Thymus (tissue), 11 donors: ENCODE measurements at regions not wholly inside any gene's neighbourhood (a gene's known extent, or its start where the extent isn't known, plus 50 kb on each side); places are given as distances from the start of the nearest gene placed in this dataset.
"Not testable (repeated sequence)": the region's sequence is repeated elsewhere in the genome, so short reads cannot be mapped to it uniquely, and the experiment has no call there.

Experiments used
- DNase-seq, 9 donors: peaks; one replicate each; pipeline ENCODE4 v3.0.0-alpha.2; 2013; ENCODE audit warnings: low spot score in 9 of 9, low read depth in 6 of 9, missing footprints in 1 of 9
- H3K27ac ChIP-seq, 2 donors: one replicate each; pipeline ENCODE4 v1.5.1; 2013; ENCODE audit warnings: control low read depth in 1 of 2, low read depth in 1 of 2, low read length in 1 of 2, mild to moderate bottlenecking in 1 of 2, moderate library complexity in 1 of 2
- H3K27me3 ChIP-seq, 2 donors: one replicate each; pipeline ENCODE4 v1.5.1; 2013; ENCODE audit warnings: low read length in 1 of 2; ENCODE audit not compliant: control insufficient read depth in 2 of 2, insufficient read depth in 1 of 2
- H3K36me3 ChIP-seq, 2 donors: one replicate each; pipeline ENCODE4 v1.5.1; 2013; ENCODE audit warnings: low read length in 1 of 2, mild to moderate bottlenecking in 1 of 2, moderate library complexity in 1 of 2; ENCODE audit not compliant: control insufficient read depth in 2 of 2, insufficient read depth in 2 of 2
- H3K4me1 ChIP-seq, 2 donors: one replicate each; pipeline ENCODE4 v1.5.1; 2013; ENCODE audit warnings: low read length in 2 of 2; ENCODE audit not compliant: control insufficient read depth in 2 of 2, insufficient read depth in 2 of 2
- H3K4me3 ChIP-seq, 2 donors: one replicate each; pipeline ENCODE4 v1.5.1; 2013; ENCODE audit warnings: low read length in 2 of 2, control low read depth in 1 of 2, mild to moderate bottlenecking in 1 of 2
- H3K9me3 ChIP-seq, 2 donors: one replicate each; pipeline ENCODE4 v1.5.1; 2013; ENCODE audit warnings: low read length in 1 of 2, mild to moderate bottlenecking in 1 of 2; ENCODE audit not compliant: control insufficient read depth in 2 of 2, insufficient read depth in 1 of 2
- WGBS: extraction: QIAGEN DNeasy Blood & Tissue Kit; methylation state at CpG from one replicate; pipeline ENCODE4 v1.1.7; 2013; 5-methylcytosine and 5-hydroxymethylcytosine counted together
- donor health status: healthy.

GRCh38 chr9:67338201-67338600 is 345.9 kb upstream of the SPATA31A3 start:
- not testable (repeated sequence) for H3K4me3 ChIP-seq, H3K36me3 ChIP-seq, H3K4me1 ChIP-seq, H3K27ac ChIP-seq, DNase-seq, H3K9me3 ChIP-seq, H3K27me3 ChIP-seq
- WGBS = 99% methylated on average over 5 of the region's 12 CpGs

- not testable (repeated sequence) for H3K27me3 ChIP-seq, DNase-seq, H3K27ac ChIP-seq, H3K9me3 ChIP-seq, H3K4me3 ChIP-seq, H3K36me3 ChIP-seq, H3K4me1 ChIP-seq
- no CpG with 5 or more reads among the region's 9 CpGs for WGBS
Observed at GRCh38 chr9:67334727-67335572, 342.6 kb upstream of the SPATA31A3 start.

GRCh38 chr9:67331634-67332033 is 339.3 kb upstream of the SPATA31A3 start:
- not testable (repeated sequence) for H3K4me3 ChIP-seq, H3K27ac ChIP-seq, DNase-seq, H3K27me3 ChIP-seq, H3K4me1 ChIP-seq, H3K9me3 ChIP-seq, H3K36me3 ChIP-seq
- WGBS = no CpG with 5 or more reads among the region's 2 CpGs

- not testable (repeated sequence) for H3K4me1 ChIP-seq, H3K27ac ChIP-seq, H3K27me3 ChIP-seq, H3K36me3 ChIP-seq, H3K9me3 ChIP-seq, DNase-seq, H3K4me3 ChIP-seq
- WGBS = no CpG with 5 or more reads among the region's 2 CpGs
Observed at GRCh38 chr9:67313409-67313808, 321.1 kb upstream of the SPATA31A3 start.

- H3K4me1 ChIP-seq, H3K9me3 ChIP-seq, DNase-seq, H3K36me3 ChIP-seq, H3K4me3 ChIP-seq, H3K27me3 ChIP-seq, H3K27ac ChIP-seq: not testable (repeated sequence)
- no CpG with 5 or more reads among the region's 5 CpGs for WGBS
Observed at GRCh38 chr9:67312504-67312903, 320.2 kb upstream of the SPATA31A3 start.

- DNase-seq, H3K27ac ChIP-seq, H3K9me3 ChIP-seq, H3K4me3 ChIP-seq, H3K27me3 ChIP-seq, H3K4me1 ChIP-seq, H3K36me3 ChIP-seq: not testable (repeated sequence)
- no CpG with 5 or more reads among the region's 8 CpGs for WGBS
Observed at GRCh38 chr9:67307109-67307508, 314.8 kb upstream of the SPATA31A3 start.

GRCh38 chr9:67288797-67289196 is 296.4 kb upstream of the SPATA31A3 start:
- H3K27ac ChIP-seq, H3K4me3 ChIP-seq, H3K9me3 ChIP-seq, H3K27me3 ChIP-seq, H3K36me3 ChIP-seq, H3K4me1 ChIP-seq, DNase-seq: not testable (repeated sequence)
- no CpG with 5 or more reads among the region's 6 CpGs for WGBS

- H3K9me3 ChIP-seq, H3K36me3 ChIP-seq, H3K27ac ChIP-seq, H3K4me3 ChIP-seq, H3K4me1 ChIP-seq, DNase-seq, H3K27me3 ChIP-seq: not testable (repeated sequence)
- no CpG with 5 or more reads among the region's 46 CpGs for WGBS
Observed at GRCh38 chr9:67288117-67288735, 295.9 kb upstream of the SPATA31A3 start.

GRCh38 chr9:67284299-67284698 is 291.9 kb upstream of the SPATA31A3 start:
- not testable (repeated sequence) for H3K27ac ChIP-seq, H3K36me3 ChIP-seq, H3K27me3 ChIP-seq, H3K4me1 ChIP-seq, DNase-seq, H3K9me3 ChIP-seq, H3K4me3 ChIP-seq
- WGBS = no CpG with 5 or more reads among the region's 6 CpGs
